GM12878 (cell line): ENCODE measurements at regions not wholly inside any gene's neighbourhood (a gene's known extent, or its start where the extent isn't known, plus 50 kb on each side); places are given as distances from the start of the nearest gene placed in this dataset.

Experiments used
- ATAC-seq: fragments of 200-7000 bp; cut with Tn5 transposase; 3 replicates; pipeline ENCODE4 v1.9.1; 2020; ENCODE audit warnings: mild to moderate bottlenecking, moderate library complexity
- BruUV-seq: library from RNA; stranded (reverse); fragments of 400-500 nt; replicated peaks from 2 replicates; lab custom pipeline; 2021; lab: Mats Ljungman, UMichigan
- CTCF ChIA-PET: fragments of 300-600 bp; sonication (Branson Sonifier 250); formaldehyde crosslinking; extraction: SDS; loops from one replicate; lab custom pipeline; 2021; ENCODE audit warnings: inconsistent platforms; lab: Yijun Ruan, JAX
- POLR2A ChIA-PET: fragments of 350-600 bp; formaldehyde crosslinking; extraction: SDS; loops from one replicate; lab custom pipeline; 2021; ENCODE audit warnings: inconsistent platforms; lab: Charles Lee
- RAD21 ChIA-PET: fragments of 300-600 bp; sonication (Branson Sonifier 250); formaldehyde crosslinking; loops from one replicate; lab custom pipeline; 2023; ENCODE audit warnings: antibody characterized with exemption; ENCODE audit not compliant: unreplicated experiment; lab: Charles Lee
- SMC1A ChIA-PET: fragments of 300-600 bp; sonication (Branson Sonifier 250); formaldehyde crosslinking; loops from one replicate; lab custom pipeline; 2023; ENCODE audit not compliant: unreplicated experiment, uncharacterized antibody; lab: Charles Lee
- DNase-seq: peaks from one replicate; pipeline ENCODE4 v3.0.0-alpha.2; 2011; ENCODE audit warnings: low read depth, low spot score
- FAIRE-seq: peaks from 3 replicates; lab custom pipeline; 2011; peaks lifted over from hg19 to GRCh38; lab: Jason Lieb, UNC
- H2AFZ ChIP-seq: 2 replicates; pipeline ENCODE4 v1.6.0; 2011; ENCODE audit warnings: low read depth, low read length, control low read depth; ENCODE audit not compliant: control insufficient read depth
- H3K27ac ChIP-seq: 2 replicates; pipeline ENCODE4 v1.5.1; 2011; ENCODE audit warnings: control low read depth; ENCODE audit not compliant: control insufficient read depth, insufficient read depth
- H3K27me3 ChIP-seq, 2 experiments: replicated peaks in 1 of 2; 2 replicates each; pipeline versions ENCODE4 v1.6.0 to v1.6.1; 2011; ENCODE audit warnings: low read length in 1 of 2; ENCODE audit not compliant: control insufficient read depth in 2 of 2, insufficient read depth in 2 of 2
- H3K36me3 ChIP-seq, 2 experiments: 2 replicates each; pipeline ENCODE4 v1.5.1; 2011; ENCODE audit warnings: low read length in 1 of 2; ENCODE audit not compliant: control insufficient read depth in 2 of 2, insufficient read depth in 2 of 2
- H3K4me1 ChIP-seq: 2 replicates; pipeline ENCODE4 v1.6.1; 2011; ENCODE audit warnings: mild to moderate bottlenecking, low read length, moderate library complexity, mixed read lengths; ENCODE audit not compliant: control insufficient read depth, insufficient read depth
- H3K4me2 ChIP-seq: 2 replicates; pipeline ENCODE4 v1.6.0; 2011; ENCODE audit warnings: control low read depth; ENCODE audit not compliant: control insufficient read depth, insufficient read depth
- H3K4me3 ChIP-seq: fragments of 200-600 bp; sonication (generic); 2 replicates; pipeline ENCODE4 v1.5.1; 2016
- H3K79me2 ChIP-seq: 2 replicates; pipeline ENCODE4 v1.6.0; 2011; ENCODE audit warnings: low read length; ENCODE audit not compliant: control insufficient read depth, insufficient read depth
- H3K9ac ChIP-seq: 2 replicates; pipeline ENCODE4 v1.8.0; 2011; ENCODE audit warnings: low read length, control low read depth, mixed read lengths; ENCODE audit not compliant: control insufficient read depth, insufficient read depth
- H3K9me3 ChIP-seq: replicated peaks from 3 replicates; pipeline ENCODE4 v1.5.1; 2011; ENCODE audit warnings: mild to moderate bottlenecking, low read length; ENCODE audit not compliant: control insufficient read depth, insufficient read depth
- H4K20me1 ChIP-seq: 2 replicates; pipeline ENCODE4 v1.6.0; 2011; ENCODE audit not compliant: control insufficient read depth, insufficient read depth
- BCL11A ChIP-seq: IDR thresholded peaks from 2 replicates; pipeline ENCODE4 v1.6.1; 2011; ENCODE audit warnings: low read depth, low read length
- BMI1 ChIP-seq: fragments of 450-650 bp; IDR thresholded peaks from 2 replicates; pipeline ENCODE4 v1.6.1; 2016; ENCODE audit warnings: mild to moderate bottlenecking, moderate library complexity, borderline replicate concordance
- EP300 ChIP-seq, 2 experiments: fragments of 150-350 bp in 1 of 2; IDR thresholded peaks; 2 replicates each; pipeline ENCODE4 v1.6.1; 2011 to 2012; ENCODE audit warnings: low read depth in 2 of 2, low read length in 2 of 2, borderline replicate concordance in 1 of 2, improper control_type of control experiment in 1 of 2, inconsistent platforms in 1 of 2; ENCODE audit not compliant: control insufficient read depth in 1 of 2
- MTA2 ChIP-seq: fragments of 450-650 bp; IDR thresholded peaks from 2 replicates; pipeline ENCODE4 v1.6.1; 2016; ENCODE audit warnings: low read depth, mild to moderate bottlenecking, moderate library complexity
- NFXL1 ChIP-seq: fragments of 450-650 bp; IDR thresholded peaks from 2 replicates; pipeline ENCODE4 v1.6.1; 2017; ENCODE audit warnings: antibody characterized with exemption, mild to moderate bottlenecking, borderline replicate concordance
- NR2C2 ChIP-seq: IDR thresholded peaks from 2 replicates; pipeline ENCODE4 v1.6.1; 2011; ENCODE audit warnings: borderline replicate concordance, low read depth; ENCODE audit not compliant: control insufficient read depth, insufficient read length
- PAX5 ChIP-seq: IDR thresholded peaks from 2 replicates; pipeline ENCODE4 v1.6.1; 2011; ENCODE audit warnings: low read depth, low read length, borderline replicate concordance
- POLR2A ChIP-seq: IDR thresholded peaks from 2 replicates; pipeline ENCODE4 v1.6.1; 2011; ENCODE audit warnings: low read depth, mild to moderate bottlenecking, low read length
- RB1 ChIP-seq: fragments of 450-650 bp; formaldehyde crosslinking; IDR thresholded peaks from 2 replicates; pipeline ENCODE4 v1.6.1; 2017; ENCODE audit warnings: mild to moderate bottlenecking, borderline replicate concordance
- STAT1 ChIP-seq: fragments of 450-650 bp; conservative IDR thresholded peaks from 2 replicates; pipeline ENCODE4 v1.6.1; 2014; ENCODE audit warnings: antibody characterized with exemption, mild to moderate bottlenecking
- SUPT20H ChIP-seq: IDR thresholded peaks from 2 replicates; pipeline ENCODE4 v1.6.1; 2011; ENCODE audit warnings: low read depth, mild to moderate bottlenecking, low read length, moderate library complexity, borderline replicate concordance; ENCODE audit not compliant: control insufficient read depth
- WGBS: methylation state at CpG from one replicate; pipeline ENCODE4 v1.1.6; 2016; ENCODE audit warnings: low lambda C conversion rate; ENCODE audit not compliant: insufficient replicate concordance, insufficient coverage; ENCODE audit errors: missing lambda C conversion rate; 5-methylcytosine and 5-hydroxymethylcytosine counted together
- in situ Hi-C: fragments of 300-500 bp; cut with MboI; formaldehyde crosslinking; loops from 9 replicates; pipeline ENCODE4 v1.14.3; 2018; ENCODE audit warnings: mixed read lengths
- intact Hi-C: fragments of 100-400 bp; cut with micrococcal nuclease; formaldehyde crosslinking; loops from one replicate; pipeline ENCODE4 v1.14.2; 2022; ENCODE audit not compliant: unreplicated experiment
- TF ChIP-seq, protein P1 (sequence below): fragments of 450-650 bp; IDR thresholded peaks from 2 replicates; pipeline ENCODE4 v1.6.1; 2017; ENCODE audit warnings: mild to moderate bottlenecking, low read depth, inconsistent platforms; ENCODE audit not compliant: poor library complexity, severe bottlenecking
- TF ChIP-seq, protein P2 (sequence below): fragments of 450-650 bp; IDR thresholded peaks from 2 replicates; pipeline ENCODE4 v1.6.1; 2014; ENCODE audit warnings: mild to moderate bottlenecking

DNA sequence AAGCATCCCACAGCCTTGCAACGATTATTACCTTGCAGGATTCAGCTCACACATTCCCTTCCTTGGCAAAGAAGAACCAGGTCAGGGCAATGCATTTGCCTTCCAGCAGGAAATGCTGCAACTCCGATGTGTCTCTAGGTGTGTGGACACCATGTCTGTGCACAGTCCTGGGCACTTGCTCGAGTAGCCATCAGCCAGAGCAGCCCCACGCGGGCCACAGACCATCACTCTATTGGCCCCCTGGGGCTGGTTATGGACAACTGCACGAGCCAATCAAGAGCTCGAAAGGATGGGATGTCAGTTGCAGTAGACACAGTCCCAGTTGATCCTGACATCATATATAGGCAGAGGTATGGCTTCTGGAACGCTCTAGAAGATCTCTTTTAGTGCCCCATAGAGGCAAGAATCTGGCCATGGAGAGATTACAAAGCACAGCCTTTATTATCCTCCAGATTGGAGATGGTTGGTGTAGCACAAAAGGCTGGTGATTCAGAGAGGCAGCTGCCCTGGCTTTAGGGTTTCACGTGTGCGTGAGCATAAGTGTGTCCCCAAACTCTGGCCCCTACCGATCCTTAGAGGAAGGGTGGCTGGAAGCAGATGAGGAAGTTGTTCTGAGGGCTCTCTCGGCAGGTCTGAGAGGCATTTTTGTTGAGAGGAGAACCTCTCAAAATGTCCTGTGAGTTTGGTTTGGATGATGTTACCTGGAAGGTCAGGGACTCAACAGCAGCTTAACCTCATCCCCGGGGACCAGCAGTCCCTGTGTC is 403.8 kb downstream of the SEC14L1 start:
- RAD21 ChIA-PET, result interaction anchor here (1.3 to 4.3 kb wide), 3 partner anchors 469 to 476 kb away, joined by 3 to 41 read pairs (median 4); no protein-coding TSS in a partner anchor
- CTCF ChIA-PET, result interaction anchor here (1.1 to 5.5 kb wide), 3 partner anchors 144 to 469 kb away, joined by 3 to 58 read pairs (median 3); no protein-coding TSS in a partner anchor
- no peak overlapping the region for H2AFZ ChIP-seq
- no TSS peak for BruUV-seq
- in situ Hi-C loops (no loop called here), intact Hi-C loops (no loop called here)
- no peaks in the 10 kb centered on the region for H3K36me3 ChIP-seq
- peaks cover 3% of the 10 kb centered on the region; the same call in 1 of the 2 replicates for H4K20me1 ChIP-seq
- H3K4me2 ChIP-seq, result no peak overlapping the region
- no peaks in the 10 kb centered on the region for H3K4me1 ChIP-seq
- ATAC-seq, result no peak
- no peak overlapping the region for H3K9ac ChIP-seq
- no peak overlapping the region for H3K27ac ChIP-seq
- H3K4me3 ChIP-seq, result no peak overlapping the region
- SMC1A ChIA-PET, result interaction anchor here (1.7 kb wide), 1 partner anchor 469 kb away, joined by 13 read pairs; no protein-coding TSS in a partner anchor
- TF ChIP-seq PAX5 (no peak), STAT1 (no peak), MTA2 (no peak), BCL11A (no peak)
- H3K9me3 ChIP-seq, result no peaks in the 10 kb centered on the region
- 14% methylated on average over 13 of the region's 13 CpGs for WGBS
- POLR2A ChIA-PET, result no interaction called here
- FAIRE-seq, result no peak
- H3K79me2 ChIP-seq, result no peaks in the 10 kb centered on the region
- DNase-seq, result no peak
- peaks cover 0 to 1% of the 10 kb centered on the region in 2 experiments; a peak in 2 of 4 replicates for H3K27me3 ChIP-seq

DNA sequence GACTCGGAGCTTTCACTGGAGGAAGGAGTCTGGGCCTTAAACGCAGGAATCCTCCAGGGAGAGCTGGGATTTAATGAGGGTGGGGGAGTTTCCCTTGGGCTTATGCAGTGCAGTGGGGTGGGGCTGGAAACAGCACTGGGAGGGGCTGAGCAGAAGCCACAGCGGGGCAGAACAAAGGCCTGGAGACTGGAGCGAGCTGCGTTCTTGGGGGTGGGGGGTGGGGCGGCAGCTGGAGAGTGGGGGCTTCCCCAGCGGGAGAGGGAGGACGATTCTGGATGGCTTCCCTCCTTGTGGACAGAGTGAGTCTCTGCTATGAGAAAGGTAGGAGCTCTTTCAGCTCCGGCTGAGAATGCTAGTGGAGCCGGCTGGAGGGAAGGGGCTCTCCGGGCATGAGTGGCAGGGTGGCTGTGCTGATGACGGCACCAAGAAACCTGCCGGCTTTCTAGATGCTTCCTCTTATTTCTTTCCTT is 406.0 kb downstream of the SEC14L1 start:
- no peaks in the 10 kb centered on the region for H3K4me1 ChIP-seq
- in situ Hi-C loops, result no loop called here
- 36% methylated on average over 10 of the region's 13 CpGs for WGBS
- SMC1A ChIA-PET, result no interaction called here
- BruUV-seq, result no TSS peak
- RAD21 ChIA-PET, result no interaction called here
- DNase-seq (no peak), ATAC-seq (no peak), FAIRE-seq (no peak)
- intact Hi-C loops, result no loop called here
- CTCF ChIA-PET, result interaction anchor here (0.5 to 1.2 kb wide), 2 partner anchors 458 to 467 kb away, joined by 3 to 6 read pairs; no protein-coding TSS in a partner anchor
- H3K9me3 ChIP-seq, result no peaks in the 10 kb centered on the region
- H3K36me3 ChIP-seq, result no peaks in the 10 kb centered on the region
- H3K4me3 ChIP-seq, result no peak overlapping the region
- no peak overlapping the region for H3K9ac ChIP-seq
- H2AFZ ChIP-seq, result no peak overlapping the region
- no peak overlapping the region for H3K27ac ChIP-seq
- H3K79me2 ChIP-seq, result no peaks in the 10 kb centered on the region
- no peak overlapping the region for H3K4me2 ChIP-seq
- H3K27me3 ChIP-seq, result peaks cover 0 to 1% of the 10 kb centered on the region in 2 experiments; a peak in 2 of 4 replicates
- H4K20me1 ChIP-seq, result peaks cover 3% of the 10 kb centered on the region; the same call in 1 of the 2 replicates
- POLR2A ChIA-PET, result interaction anchor here (0.6 kb wide), 1 partner anchor 445 kb away, joined by 7 read pairs; no protein-coding TSS in a partner anchor
- no peak for TF ChIP-seq NFXL1
- TF ChIP-seq SUPT20H, result no peak
- TF ChIP-seq EP300 (IDR thresholded peaks at IDR 0.05; ENCODE audit: borderline replicate concordance in 1 of 2, control insufficient read depth in 1 of 2, low read depth in 2 of 2, low read length in 2 of 2), result no peak
- TF ChIP-seq RB1, result no peak
- TF ChIP-seq, protein P1, sequence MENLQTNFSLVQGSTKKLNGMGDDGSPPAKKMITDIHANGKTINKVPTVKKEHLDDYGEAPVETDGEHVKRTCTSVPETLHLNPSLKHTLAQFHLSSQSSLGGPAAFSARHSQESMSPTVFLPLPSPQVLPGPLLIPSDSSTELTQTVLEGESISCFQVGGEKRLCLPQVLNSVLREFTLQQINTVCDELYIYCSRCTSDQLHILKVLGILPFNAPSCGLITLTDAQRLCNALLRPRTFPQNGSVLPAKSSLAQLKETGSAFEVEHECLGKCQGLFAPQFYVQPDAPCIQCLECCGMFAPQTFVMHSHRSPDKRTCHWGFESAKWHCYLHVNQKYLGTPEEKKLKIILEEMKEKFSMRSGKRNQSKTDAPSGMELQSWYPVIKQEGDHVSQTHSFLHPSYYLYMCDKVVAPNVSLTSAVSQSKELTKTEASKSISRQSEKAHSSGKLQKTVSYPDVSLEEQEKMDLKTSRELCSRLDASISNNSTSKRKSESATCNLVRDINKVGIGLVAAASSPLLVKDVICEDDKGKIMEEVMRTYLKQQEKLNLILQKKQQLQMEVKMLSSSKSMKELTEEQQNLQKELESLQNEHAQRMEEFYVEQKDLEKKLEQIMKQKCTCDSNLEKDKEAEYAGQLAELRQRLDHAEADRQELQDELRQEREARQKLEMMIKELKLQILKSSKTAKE, result no peak
- TF ChIP-seq, protein P2, sequence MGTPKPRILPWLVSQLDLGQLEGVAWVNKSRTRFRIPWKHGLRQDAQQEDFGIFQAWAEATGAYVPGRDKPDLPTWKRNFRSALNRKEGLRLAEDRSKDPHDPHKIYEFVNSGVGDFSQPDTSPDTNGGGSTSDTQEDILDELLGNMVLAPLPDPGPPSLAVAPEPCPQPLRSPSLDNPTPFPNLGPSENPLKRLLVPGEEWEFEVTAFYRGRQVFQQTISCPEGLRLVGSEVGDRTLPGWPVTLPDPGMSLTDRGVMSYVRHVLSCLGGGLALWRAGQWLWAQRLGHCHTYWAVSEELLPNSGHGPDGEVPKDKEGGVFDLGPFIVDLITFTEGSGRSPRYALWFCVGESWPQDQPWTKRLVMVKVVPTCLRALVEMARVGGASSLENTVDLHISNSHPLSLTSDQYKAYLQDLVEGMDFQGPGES, result no peak
- no peak for TF ChIP-seq NR2C2
- no peak for TF ChIP-seq BMI1
- no peak for TF ChIP-seq POLR2A
